ENCODE measurements at regions not wholly inside any gene's neighbourhood (a gene's known extent, or its start where the extent isn't known, plus 50 kb on each side); places are given as distances from the start of the nearest gene placed in this dataset.

DNA sequence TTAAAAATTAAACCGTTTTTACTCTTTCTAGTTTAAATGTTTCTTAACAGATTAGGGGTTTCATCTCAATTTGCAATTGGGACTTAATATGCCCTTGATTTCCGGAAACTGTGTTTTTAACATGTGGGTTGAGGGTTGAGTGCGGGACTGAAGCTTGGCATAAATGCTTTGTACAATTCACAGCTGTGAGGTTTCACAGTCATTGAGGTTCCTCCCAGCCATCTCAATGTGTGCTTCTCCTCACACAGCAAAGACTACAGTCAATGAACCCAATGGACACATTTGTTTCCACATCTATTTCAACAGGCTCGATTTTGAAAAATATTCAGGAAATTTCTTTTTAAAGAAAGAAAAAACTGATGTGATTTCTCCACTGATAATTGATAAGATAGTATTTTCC, 328.6 kb downstream of the TBC1D4 start:
- no peak for TF ChIP-seq POLR2A (IDR thresholded peaks at IDR 0.05)
- TF ChIP-seq, protein P1, sequence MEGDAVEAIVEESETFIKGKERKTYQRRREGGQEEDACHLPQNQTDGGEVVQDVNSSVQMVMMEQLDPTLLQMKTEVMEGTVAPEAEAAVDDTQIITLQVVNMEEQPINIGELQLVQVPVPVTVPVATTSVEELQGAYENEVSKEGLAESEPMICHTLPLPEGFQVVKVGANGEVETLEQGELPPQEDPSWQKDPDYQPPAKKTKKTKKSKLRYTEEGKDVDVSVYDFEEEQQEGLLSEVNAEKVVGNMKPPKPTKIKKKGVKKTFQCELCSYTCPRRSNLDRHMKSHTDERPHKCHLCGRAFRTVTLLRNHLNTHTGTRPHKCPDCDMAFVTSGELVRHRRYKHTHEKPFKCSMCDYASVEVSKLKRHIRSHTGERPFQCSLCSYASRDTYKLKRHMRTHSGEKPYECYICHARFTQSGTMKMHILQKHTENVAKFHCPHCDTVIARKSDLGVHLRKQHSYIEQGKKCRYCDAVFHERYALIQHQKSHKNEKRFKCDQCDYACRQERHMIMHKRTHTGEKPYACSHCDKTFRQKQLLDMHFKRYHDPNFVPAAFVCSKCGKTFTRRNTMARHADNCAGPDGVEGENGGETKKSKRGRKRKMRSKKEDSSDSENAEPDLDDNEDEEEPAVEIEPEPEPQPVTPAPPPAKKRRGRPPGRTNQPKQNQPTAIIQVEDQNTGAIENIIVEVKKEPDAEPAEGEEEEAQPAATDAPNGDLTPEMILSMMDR (IDR thresholded peaks at IDR 0.05) = no peak
- no peak for TF ChIP-seq POLR2AphosphoS5 (IDR thresholded peaks at IDR 0.05)
